GM18502 (cell line): ENCODE measurements at regions not wholly inside any gene's neighbourhood (a gene's known extent, or its start where the extent isn't known, plus 50 kb on each side); places are given as distances from the start of the nearest gene placed in this dataset.
"Not testable (repeated sequence)": the region's sequence is repeated elsewhere in the genome, so short reads cannot be mapped to it uniquely, and the experiment has no call there.

Experiments used
- ATAC-seq: cut with Tn5 transposase; IDR thresholded peaks from one replicate; pipeline ENCODE4 v1.9.1; 2021; ENCODE audit warnings: mild to moderate bottlenecking; ENCODE audit not compliant: unreplicated experiment, poor library complexity

DNA sequence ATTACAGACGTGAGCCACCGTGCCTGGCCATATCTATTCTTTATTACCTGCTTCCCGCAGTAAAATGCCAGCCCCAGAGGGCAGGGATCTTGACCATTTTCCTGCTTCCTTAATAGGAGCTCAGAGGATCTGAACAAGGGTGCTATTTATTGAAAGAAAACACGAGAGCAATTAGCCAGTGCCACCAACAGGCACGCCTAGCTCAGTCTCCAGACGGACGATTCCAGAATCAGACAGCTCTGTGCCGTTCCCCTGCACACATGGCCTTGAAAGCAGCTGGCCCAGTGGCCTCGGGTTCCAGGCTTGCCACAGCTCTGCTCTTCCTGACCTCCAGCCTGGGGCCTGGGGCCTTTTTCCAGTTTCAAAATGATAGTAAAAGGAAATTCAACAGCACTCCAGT lies 135.2 kb upstream of the RFLNA start:
- no peak for ATAC-seq

DNA sequence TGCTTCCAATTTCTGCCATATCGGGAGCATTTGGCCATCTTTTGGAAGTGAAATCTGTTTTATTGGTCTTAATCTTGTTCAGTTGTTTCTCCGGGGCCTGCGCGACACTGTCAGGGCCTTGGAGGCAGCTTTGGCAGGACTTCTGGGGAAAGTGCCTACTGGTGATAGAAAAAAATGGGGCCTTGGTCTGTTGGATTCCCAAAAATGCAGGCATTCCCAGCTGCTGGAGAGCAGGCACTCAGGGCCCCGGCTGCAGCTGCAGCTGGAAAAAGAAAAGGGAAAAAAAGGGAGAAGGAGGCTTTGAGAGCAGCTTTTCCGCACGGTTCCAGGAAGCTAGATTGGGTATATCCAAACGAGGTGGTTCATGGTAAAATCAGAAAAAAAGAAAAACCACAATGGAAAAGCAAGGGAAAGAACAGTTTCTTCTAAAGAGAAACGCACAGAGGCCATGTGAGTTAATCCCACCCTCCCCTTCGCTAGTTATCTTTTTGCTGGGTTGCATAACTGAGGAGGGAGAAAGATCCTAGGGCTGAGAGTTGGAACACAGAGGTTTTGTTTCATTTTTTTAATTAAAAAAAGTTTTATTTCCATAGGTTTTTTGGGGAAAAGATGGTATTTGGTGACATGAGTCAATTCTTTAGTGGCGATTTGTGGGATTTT lies 134.7 kb upstream of the RFLNA start:
- ATAC-seq = no peak

DNA sequence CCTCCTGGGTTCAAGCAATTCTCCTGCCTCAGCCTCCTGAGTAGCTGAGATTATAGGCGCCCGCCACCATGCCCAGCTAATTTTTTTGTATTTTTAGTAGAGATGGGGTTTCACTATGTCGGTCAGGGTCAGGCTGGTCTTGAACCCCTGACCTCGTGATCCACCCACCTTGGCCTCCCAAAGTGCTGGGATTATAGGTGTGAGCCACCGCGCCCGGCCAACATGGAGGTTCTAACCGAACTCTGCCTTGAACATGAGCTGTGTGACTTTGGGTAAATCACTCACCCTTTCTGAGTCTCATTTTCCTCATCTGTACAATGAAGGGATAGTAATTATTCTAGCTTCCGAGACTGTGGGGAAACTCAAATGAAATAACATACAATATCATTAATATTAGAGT lies 133.5 kb upstream of the RFLNA start:
- not testable (repeated sequence) for ATAC-seq

DNA sequence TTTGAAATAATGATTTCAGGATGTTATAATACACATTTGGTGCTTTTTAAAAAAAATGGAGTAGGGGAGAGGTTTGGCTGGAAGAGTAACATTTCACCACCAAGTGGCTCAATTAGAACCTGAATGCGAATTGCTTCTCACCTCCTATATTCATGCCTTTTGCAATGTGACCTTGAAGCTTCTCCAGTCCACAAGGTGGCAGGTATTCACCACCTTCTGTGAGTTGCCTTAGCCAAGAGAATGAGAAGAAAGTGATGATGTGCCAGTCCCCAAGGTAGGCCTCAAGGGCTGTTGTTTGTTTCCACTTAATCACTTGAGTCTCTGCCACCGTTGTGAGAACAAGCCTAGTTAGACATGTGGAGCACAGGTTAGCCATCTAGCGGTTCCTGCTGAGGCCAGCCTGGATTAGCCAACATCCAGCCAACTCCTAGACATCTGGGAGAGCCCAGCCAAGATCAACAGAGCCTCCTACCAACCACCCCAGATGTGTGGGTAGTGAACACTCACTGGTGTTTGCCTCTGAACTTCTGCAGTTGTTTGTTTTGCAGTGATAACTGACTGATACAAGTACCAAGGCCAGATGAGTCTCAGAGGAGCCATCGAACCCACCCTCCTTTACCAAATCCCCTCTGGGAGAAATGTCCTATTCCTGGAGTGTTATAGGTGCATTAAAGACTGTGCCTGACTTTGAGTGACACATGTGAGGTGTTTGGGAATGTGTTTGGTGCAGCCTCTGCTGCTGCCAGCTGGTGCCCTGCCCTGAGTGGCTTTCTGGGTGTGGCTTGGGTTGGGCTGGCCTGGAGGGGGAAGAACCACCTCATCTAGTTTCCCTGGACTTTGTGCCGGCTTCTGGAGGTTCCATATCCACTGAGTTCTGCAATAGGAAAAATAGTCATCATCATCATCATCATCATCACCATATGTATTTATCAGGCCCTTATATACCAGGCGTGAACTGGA lies 132.5 kb upstream of the RFLNA start:
- ATAC-seq = no peak

DNA sequence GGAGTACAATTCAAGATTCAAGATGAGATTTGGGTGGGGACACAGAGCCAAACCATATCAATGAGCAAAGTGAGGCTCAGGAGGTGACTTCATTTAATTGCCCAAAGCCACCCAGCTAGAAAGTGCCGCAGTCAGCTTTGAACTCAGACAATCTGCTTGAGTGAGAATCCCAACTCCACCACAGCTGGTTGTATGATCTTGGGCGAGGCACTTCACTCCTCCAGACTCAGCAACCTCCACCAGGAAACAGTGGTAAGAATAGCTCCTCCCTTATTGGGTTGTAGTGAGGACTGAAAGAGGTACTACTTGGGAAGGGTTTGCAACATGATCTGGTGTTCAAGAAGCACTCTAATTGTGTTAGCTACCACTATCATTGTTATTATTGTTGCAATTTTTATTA lies 129.2 kb upstream of the RFLNA start:
- no peak for ATAC-seq

DNA sequence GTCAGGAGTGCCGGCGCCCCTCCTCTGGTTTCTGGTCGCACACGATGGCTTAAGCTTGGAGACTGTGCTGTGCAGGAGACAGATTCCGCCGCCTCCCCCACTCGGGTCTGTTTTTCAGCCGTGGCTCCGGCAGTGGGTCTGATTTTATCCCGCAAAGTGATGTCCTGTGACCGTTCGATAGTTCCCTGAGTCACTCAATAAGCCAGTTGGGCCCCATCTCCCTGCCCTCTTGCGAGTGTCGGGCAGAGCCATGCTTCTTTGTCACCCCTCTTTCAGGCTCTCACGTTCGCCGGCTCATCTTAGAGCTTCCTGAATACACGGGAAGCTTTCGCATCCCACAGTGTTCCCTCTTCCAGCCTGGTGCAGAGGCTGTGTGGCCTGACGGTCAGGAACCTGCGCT lies 127.8 kb upstream of the RFLNA start:
- no peak for ATAC-seq

DNA sequence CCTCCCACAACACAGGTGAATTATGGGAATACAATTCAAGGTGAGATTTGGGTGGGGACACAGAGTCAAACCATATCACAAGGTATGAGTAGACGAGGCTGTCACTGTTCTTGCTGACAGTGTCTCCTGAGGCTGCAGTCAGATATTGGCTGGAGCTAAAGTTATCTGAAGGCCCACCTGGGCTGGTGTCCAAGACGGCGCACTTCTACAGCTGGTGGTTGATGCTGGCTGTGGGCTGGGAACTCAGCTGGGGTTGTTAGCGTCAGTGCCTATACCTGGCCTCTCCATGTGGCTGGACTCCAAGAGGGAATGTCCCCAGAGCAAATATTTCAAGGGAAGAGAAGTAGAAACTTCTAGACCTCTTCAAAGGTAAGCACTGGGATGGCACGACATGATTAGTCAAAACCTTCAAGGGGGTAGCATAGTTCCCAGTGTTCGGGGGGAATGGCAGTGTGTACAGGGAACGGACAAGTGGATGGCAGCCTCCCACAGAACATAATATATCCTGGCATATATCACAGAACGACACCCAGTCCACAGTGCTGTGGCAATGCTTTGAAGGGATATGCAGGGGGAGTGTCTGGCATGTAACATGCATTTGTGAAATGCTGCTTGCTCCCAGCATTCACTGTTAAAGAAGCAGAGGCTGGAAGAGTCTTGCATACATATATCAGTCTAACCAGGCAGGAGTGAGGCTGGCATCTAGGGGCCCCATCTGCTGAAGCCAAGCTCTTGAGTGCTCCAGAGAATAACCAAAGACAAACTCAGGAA lies 126.7 kb upstream of the RFLNA start:
- no peak for ATAC-seq

DNA sequence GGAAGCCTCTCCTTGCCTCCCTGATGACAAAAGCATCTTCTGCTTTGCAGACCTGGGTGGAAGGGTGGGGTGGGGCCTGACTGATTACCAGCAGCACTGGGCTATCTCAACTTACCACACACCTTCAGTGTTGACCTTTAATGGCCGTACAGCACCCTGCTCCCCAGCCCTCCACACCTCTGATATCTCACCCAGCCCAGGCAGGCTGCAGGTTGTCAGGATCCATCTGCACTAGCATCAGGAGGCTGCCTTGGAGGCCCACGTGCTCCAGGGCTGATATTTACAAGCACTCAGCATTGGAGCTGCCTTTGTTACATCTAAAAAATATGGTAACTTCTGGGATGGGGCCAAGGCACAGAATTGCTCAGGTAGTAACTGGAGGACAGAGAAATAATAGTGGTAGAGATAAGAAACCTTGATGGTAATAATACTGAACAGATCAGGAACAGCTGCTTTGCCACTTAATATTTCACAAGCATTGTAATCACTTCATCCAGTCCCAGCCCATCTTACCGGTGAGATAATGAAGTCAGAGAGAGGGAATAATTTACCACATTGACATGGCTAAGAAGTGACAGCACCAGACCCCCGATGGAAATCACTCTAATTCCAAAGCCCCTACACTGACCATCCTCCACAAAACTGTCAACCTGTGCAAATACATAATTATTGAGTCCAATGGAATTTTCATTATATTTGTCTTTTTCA lies 125.2 kb upstream of the RFLNA start:
- ATAC-seq = no peak

DNA sequence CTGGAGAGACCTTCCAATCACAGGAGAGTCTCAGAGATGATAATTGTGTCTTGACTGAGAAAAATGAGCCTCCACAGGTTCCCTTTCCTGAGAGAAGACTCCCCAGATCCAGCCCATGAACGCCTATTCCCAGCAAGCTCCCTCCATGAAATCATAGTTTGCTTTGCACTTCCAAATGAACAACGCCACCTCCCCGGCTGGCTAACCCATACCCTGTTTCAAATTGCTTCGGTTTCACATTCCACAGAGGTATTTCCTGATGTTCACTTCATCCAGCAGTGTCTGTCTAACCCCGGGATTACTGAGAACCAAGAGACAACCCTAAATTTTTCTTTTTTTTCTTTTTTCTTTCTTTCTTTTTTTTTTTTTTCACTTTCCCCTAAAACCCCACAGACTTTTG lies 124.1 kb upstream of the RFLNA start:
- ATAC-seq = no peak

DNA sequence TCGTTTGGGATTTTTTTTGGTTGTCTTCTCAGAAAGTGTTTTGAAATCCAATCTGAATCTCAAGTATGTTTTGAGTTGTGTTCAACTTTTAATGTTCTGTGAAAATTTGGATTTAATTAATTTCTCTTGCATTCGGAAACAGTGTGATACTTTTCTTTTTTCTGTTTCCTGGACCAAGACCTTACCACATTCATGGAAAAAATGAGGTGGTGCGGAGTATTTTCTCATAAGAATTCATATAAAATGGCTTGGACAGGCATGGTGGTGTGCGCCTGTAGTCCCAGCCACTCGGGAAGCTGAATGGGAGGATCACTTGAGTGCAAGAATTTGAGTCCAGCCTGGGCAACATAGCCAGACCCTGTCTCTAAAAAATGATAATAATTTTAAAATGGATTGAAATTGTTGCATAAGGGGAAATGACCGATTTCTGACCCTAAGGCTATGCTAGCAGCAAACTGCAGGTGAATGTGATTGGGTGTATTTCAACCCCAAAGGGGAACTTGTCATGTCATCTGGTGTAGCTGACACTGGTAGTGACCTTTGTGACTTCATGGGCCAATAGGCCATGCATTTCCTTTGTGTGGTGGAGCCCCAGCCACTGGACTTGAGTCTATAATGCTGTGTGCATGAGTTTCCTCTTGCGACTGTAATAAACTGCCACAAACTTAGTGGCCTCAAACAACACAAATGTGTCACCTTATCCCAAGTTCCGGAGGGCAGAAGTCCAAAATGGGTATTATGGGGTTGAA lies 123.5 kb upstream of the RFLNA start:
- ATAC-seq = no peak

DNA sequence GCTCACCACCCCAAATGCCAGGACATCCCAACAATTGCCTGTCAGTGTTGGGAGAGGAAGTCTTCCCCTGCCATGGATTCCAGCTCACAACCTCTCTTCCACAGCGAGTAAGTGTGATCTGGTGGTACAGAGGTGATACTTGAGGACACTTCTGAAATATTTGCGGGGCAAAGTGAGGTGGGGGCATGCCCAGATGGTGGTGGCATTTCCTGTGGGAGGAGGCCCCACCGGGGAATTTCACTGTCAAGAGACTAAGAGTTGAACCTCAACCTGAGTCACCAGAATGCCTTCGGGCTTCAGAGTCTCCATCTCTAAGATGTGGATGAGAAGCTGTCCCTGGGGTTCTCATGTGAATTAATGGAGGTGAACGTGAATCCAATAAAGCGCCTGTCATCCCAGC lies 122.3 kb upstream of the RFLNA start:
- ATAC-seq = no peak

DNA sequence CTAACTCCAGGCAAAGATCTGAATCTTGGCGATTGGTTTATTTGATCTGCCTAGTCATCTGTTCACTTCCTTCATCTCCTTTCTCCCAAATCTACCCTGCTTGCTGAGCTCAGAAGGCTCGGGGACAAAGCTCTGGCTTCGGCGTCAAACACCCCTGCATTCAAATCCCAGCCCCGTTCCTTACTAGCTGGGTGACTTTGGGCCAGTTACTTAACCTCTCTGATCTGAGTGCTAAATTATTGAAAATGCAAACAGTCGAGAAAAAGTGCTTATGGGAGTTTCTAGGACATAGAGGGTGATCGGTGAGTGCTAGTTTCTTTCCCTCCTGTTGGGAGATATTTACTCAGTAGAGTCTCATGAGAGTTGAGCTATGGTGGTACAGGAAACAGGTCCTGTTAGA lies 121.2 kb upstream of the RFLNA start:
- ATAC-seq = no peak

DNA sequence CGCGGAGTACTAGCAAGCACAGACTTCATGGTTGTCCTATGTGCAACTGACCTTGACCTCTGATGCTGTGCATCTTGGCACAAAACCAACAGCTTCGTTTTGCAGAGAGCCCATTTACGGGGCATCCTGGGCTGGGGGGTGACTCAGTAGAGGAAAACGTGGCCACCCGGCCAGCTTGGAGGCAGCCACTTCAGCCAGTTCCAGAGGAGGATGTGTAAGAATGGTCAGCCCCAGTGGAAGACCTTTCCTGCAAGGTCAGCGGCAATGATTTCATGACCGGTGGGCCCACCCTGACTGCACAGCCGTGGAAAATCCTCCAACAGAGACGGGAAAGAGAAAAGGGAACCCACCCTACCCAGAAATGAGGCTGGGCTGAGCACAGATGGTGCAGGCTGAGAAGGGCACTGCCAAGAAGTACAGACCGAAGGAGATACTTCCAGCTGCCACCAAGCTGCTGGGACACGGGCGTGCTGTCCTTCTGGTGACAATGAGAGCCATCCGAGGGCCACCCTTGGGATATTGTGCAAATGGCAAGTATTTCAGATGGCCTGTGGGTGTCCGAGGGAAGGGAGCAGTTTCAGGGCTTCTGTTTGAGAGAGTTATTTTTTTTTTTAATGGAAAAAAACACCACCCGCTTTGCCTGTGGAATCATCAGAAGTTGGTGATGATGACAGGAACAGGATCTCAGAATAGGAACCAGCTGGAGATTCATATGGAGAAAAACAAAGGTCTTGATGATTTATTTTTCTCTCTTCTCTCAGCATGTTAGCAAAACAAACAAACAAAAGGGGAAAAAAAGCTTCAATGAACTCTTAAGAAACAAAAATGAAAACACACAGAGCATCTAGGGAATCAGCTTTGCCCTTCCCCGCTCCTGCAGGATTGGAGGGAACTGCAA lies 120.2 kb upstream of the RFLNA start:
- no peak for ATAC-seq

DNA sequence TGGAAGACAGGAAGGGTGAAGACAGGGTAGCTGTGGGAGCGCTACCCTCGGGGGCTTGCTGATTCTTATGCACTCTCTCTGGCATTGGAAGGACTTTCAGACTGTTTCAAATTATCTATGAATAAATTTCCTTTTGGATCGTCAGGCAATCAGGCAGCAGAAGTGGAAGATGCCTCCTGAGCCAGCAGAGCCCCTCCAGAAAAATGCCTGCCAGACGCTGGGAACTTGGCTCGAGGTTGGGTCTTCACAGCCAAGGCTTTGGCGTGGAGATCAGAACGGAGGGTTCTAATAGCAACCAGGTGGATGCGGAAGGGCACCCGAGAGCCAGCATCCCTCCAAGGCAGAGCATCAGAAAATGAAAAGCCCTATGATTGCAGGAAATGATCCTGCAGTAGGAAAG lies 119.2 kb upstream of the RFLNA start:
- no peak for ATAC-seq

DNA sequence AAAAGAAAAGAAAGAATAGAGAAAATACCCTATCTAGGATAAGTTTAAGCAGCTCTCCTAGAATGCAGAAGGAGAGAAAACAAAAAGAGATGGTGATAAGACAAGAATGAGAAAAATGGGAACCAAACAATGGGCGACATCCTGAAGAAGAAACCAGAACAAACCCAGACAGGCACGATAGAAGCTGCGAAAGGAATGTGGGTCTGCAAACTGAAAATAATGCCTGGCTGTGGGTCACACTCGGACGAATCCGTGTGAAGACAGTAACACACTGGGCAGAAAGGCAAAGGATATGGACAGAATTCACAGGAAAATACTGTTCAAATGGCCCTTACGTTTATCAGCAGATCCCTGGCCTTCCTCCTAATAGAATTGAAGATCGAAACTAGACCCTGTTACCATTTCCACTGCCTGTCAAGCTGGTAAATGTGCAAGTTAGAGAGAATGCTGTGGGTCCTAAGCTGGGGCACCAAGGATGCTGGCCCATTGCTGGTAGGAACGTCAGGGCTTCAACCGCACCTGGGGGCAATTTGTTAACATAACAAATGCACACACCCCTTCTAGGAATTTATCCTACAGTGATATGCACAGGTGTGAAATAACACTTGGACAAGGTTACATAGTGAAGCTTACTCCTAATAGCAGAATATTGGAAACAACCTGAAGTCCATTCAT lies 117.5 kb upstream of the RFLNA start:
- ATAC-seq = no peak

DNA sequence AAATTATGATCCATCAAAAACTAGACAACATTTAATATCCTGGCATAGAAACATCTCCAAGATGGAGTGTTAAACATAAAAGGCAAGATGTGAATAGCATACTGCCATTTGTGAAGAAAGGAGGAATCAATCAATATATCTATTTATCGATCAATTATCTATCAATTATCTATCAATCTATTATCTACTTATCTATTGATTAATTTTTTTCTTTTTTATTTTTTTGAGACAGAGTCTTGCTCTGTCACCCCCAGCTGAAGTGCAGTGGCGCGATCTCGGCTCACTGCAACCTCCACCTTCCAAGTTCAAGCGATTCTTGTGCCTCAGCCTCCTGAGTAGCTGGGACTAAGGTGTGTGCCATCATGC lies 117.0 kb upstream of the RFLNA start:
- ATAC-seq = no peak

DNA sequence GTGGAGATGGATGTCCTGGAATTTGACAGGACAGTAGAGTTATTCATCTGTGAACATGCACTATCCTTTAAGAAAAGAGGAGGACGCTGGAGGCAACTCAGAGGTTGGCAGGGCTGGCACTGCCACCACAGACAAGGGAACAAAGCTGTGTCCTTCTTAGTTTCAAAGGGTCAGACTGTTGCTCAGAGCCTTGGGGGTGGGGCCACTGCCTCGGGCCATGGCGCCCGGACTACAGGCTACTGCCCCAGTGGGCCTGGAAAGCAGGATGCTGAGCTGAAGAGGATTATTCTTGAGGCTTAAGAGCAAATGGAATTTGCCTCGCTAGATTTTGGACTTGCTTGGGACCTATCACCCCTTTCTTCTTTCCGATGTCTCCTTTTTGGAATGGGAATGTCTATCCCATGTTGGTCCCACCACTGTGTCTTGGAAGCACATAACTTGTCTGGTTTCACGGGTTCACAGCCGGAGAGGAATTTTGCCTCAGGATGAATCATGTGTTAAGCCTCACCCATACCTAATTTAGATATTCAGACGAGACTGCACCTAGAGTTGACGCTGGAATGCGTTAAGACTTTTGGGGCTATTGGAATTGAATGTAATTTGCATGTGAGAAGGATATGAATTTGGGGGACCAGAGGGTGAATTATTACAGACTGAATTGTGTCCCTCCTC lies 114.8 kb upstream of the RFLNA start:
- ATAC-seq = no peak

DNA sequence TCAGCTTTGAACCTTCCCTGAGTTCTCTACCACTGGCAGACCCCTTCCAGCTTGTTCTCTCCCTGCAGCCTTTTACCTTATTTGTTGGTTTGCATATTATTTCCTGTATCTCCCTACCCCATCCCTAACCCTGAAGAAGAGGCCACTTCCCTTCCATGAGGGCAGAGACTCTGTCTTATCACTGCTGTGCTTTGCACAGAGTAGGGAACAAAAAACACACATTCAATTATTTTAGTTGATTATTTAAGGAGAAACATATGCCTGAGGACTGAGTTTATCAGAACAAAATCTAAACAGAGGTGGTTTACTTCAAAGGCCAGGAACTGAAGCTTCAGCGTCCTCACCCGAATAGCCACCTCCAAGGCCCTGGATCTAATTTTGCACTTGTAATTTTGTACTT lies 111.7 kb upstream of the RFLNA start:
- no peak for ATAC-seq
